GM10248 (cell line): ENCODE measurements at regions not wholly inside any gene's neighbourhood (a gene's known extent, or its start where the extent isn't known, plus 50 kb on each side); places are given as distances from the start of the nearest gene placed in this dataset.
"Not testable (repeated sequence)": the region's sequence is repeated elsewhere in the genome, so short reads cannot be mapped to it uniquely, and the experiment has no call there.

ENCODE experiments used
- CTCF ChIA-PET: fragments of 300-600 bp; sonication (Branson Sonifier 250); formaldehyde crosslinking; extraction: SDS; loops from one replicate; lab custom pipeline; 2021; ENCODE audit warnings: antibody characterized with exemption; lab: Yijun Ruan, JAX
- POLR2A ChIA-PET: fragments of 350-650 bp; sonication (Branson Sonifier 250); formaldehyde crosslinking; extraction: SDS; loops from one replicate; lab custom pipeline; 2020; ENCODE audit warnings: antibody characterized with exemption; lab: Yijun Ruan, JAX
- DNase-seq: peaks from one replicate; pipeline ENCODE4 v3.0.0; 2012; ENCODE audit errors: extremely low spot score
- TF ChIP-seq, protein P1 (sequence below): IDR thresholded peaks from 2 replicates; pipeline ENCODE4 v1.5.1; 2012; ENCODE audit warnings: mild to moderate bottlenecking, low read depth; ENCODE audit errors: extremely low read depth, missing control alignments, control extremely low read depth

DNA sequence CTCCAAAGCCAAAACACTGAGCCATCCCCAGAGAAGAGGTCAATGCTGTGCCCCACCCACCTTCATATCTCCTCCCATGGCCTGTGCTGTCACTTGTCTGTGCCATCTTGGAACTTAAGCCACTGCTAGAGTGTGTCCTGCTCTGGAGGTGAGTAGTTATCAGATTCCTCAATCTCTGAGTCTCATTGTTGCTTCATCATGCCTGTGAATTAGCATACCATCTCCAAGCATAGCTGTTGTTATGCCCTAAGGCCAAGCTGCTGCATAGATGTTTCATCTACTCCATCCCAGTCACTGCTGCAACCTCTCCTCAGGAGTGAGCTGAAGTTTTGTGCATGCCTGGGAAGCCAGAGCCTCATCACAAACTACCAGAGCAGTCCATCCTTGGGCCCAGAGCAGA is 349.0 kb downstream of the ZWINT start:
- DNase-seq = no peak
- ChIA-PET CTCF (interaction anchor here (1.3 kb wide), 1 partner anchor 11 kb away, joined by 4 read pairs; no protein-coding TSS in a partner anchor), POLR2A (no interaction called here)
- TF ChIP-seq, protein P1, sequence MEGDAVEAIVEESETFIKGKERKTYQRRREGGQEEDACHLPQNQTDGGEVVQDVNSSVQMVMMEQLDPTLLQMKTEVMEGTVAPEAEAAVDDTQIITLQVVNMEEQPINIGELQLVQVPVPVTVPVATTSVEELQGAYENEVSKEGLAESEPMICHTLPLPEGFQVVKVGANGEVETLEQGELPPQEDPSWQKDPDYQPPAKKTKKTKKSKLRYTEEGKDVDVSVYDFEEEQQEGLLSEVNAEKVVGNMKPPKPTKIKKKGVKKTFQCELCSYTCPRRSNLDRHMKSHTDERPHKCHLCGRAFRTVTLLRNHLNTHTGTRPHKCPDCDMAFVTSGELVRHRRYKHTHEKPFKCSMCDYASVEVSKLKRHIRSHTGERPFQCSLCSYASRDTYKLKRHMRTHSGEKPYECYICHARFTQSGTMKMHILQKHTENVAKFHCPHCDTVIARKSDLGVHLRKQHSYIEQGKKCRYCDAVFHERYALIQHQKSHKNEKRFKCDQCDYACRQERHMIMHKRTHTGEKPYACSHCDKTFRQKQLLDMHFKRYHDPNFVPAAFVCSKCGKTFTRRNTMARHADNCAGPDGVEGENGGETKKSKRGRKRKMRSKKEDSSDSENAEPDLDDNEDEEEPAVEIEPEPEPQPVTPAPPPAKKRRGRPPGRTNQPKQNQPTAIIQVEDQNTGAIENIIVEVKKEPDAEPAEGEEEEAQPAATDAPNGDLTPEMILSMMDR = no peak

DNA sequence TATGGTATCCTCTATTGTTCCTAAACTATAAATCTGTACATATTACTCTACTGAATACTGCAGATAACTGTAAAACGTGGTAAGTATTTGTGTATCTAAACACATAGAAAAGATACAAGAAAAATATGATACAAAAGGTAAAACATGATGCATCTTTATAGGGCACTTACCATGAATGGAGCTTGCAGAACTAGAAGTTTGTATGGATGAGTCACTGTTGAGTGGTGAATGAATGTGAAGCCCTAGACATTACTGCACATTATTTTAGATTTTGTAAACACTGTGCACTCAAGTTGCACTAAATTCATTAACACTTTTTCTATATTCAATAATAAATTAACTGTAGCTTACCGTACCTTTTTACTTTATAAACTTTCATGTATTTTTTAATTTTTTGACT is 357.5 kb downstream of the ZWINT start:
- CTCF ChIA-PET = no interaction called here
- POLR2A ChIA-PET = no interaction called here
- TF ChIP-seq, protein P1 = no peak
- DNase-seq = no peak

DNA sequence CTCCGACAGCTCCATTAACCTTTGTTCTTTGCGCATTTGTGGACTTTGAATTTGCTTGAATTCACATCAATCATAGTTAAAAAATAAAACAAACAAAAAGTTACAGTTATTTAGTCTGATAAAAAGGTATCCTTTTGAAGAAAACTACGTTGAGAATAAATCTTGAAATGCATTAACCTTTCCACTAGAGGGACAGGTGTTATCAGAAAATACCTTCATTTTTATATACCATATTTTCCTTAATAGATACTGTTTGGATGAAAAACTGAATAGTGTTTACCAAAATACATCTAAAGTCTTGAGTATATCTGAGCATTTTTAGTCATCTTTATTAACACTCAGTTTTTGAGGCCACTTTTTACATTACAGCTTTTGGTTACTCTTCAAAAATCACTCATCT is 371.9 kb downstream of the ZWINT start:
- no peak for DNase-seq
- POLR2A ChIA-PET = no interaction called here
- TF ChIP-seq, protein P1 = no peak
- CTCF ChIA-PET = no interaction called here

DNA sequence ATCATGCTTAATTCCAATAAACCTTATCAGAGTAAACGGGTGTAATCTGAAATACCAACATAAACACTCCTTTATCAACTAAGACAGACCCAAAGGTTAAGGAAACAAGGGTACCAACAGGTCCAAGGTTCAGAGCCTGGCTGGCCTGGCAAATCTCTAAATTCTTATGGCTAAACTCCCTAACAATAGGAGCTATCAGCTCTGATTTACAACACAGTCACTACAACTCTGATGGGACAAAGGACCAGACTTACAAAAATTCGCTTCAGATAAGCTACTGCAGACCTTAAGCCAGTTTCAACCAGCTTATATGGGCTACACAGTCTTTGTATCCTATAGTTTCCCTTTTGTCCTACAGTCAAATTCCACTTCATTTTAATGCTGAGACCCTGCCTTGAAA is 381.9 kb downstream of the ZWINT start:
- ChIA-PET CTCF (no interaction called here), POLR2A (no interaction called here)
- DNase-seq = no peak
- TF ChIP-seq, protein P1 = no peak

DNA sequence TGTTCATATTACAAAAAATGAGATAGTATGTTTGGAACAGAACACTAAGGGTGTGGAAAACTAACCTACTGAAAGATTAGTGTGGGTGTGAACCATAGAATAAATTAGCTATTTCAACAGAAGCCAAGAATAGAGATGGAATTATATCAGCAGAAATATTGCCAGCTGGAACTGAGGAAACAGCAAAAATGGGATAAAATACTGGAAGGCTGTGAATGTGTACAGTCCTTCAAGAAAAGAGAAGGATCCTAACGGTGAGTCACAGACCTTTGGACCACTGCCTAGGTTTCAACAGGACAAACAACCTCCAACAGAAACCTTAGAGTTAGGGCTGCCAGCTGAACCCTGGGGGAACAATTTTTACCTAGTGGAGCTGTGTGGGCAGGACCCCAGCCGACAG is 395.0 kb downstream of the ZWINT start:
- TF ChIP-seq, protein P1 = no peak
- no peak for DNase-seq
- CTCF ChIA-PET = interaction anchor here (1.1 kb wide), 1 partner anchor 20 kb away, joined by 3 read pairs; no protein-coding TSS in a partner anchor

DNA sequence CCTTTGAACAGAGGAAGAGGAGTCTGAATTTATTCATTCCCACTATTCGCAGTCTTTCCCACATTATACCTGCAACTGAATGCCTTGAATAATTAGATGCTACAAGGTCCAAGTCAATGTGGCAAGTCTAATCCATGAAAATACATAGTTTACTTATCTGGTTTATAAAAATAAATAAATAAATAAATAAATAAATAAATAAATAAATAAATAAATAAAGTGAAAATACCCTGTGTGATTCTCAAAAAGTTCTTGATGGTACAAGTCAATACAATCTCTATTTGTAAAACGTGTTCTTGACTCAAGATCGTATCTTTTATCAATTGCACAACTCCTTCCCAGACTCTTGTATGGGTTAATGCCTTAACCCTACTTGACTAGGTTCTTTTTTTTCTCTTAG is 417.7 kb downstream of the ZWINT start:
- CTCF ChIA-PET = interaction anchor here (1.0 kb wide), 1 partner anchor 10 kb away, joined by 3 read pairs; no protein-coding TSS in a partner anchor
- TF ChIP-seq, protein P1 = no peak
- POLR2A ChIA-PET = no interaction called here
- DNase-seq = no peak

More for the DNA sequence above, 395.0 kb downstream of the ZWINT start:
- POLR2A ChIA-PET = no interaction called here

DNA sequence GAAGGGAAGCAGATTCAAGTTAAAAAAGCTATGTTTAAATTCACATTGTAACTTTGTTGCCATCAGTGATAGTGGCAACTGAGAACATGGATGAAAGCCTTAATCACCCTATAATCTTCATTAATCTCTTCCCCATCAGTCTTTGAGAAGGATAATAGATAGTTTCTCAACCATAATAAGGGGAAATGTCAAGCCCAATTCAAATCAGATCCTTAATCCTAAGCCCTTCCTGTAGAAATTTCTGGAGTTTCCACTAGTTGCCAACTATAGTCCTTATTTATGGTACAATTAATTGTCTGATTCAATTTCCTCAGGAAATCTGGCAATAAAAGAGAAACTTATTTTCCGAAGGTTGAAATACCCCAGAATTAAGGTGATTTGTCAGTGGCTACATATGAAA is 431.8 kb downstream of the ZWINT start:
- ChIA-PET CTCF (no interaction called here), POLR2A (no interaction called here)
- DNase-seq = no peak

DNA sequence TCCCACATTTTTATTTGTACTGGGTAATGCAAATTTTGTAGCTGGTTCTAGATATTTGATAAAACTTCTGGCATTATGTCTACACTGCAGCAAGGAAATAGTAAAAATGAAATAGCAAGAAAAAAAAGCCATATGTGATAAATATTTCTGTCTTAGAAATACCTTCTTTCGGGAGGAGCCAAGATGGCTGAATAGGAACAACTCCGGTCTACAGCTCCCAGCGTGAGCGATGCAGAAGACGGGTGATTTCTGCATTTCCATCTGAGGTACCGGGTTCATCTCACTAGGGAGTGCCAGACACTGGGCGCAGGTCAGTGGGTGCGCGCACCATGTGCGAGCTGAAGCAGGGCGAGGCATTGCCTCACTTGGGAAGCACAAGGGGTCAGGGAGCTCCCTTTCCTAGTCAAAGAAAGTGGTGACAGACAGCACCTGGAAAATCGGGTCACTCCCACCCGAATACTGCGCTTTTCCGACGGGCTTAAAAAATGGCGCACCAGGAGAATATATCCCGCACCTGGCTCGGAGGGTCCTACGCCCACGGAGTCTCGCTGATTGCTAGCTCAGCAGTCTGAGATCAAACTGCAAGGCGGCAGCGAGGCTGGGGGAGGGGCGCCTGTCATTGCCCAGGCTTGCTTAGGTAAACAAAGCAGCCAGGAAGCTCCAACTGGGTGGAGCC is 461.4 kb downstream of the ZWINT start:
- CTCF ChIA-PET, DNase-seq, POLR2A ChIA-PET: not testable (repeated sequence)

More for the DNA sequence above, 431.8 kb downstream of the ZWINT start:
- TF ChIP-seq, protein P1 = no peak
